ENCODE measurements at regions not wholly inside any gene's neighbourhood (a gene's known extent, or its start where the extent isn't known, plus 50 kb on each side); places are given as distances from the start of the nearest gene placed in this dataset.

DNA sequence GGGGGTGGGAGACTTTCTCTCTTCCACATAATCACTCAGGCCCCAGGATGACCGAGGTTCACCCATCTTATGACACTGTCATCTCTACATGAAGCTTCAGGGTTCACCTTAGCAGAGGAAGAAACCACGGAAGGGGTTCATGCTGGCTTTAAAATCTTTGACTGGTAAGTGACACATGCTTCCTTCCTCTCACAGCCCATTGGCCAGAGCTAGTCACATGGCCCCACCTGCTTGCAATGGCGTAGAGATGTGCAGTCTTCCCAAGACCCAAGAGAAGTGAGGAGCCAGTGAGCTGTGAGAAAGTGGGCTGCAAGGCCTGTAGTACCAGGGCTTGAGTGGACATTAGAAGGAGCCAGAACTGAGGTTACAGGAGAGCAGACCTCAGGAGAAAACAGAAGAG is 180.3 kb downstream of the AXIN2 start:
- H3K4me3 ChIP-seq (ENCODE audit: low read depth, low read length): no peak overlapping the region
- no peak for DNase-seq (ENCODE audit: low read depth)
- TF ChIP-seq MYC (IDR thresholded peaks at IDR 0.05; ENCODE audit: low read depth, low read length): no peak
- TF ChIP-seq, protein P1, sequence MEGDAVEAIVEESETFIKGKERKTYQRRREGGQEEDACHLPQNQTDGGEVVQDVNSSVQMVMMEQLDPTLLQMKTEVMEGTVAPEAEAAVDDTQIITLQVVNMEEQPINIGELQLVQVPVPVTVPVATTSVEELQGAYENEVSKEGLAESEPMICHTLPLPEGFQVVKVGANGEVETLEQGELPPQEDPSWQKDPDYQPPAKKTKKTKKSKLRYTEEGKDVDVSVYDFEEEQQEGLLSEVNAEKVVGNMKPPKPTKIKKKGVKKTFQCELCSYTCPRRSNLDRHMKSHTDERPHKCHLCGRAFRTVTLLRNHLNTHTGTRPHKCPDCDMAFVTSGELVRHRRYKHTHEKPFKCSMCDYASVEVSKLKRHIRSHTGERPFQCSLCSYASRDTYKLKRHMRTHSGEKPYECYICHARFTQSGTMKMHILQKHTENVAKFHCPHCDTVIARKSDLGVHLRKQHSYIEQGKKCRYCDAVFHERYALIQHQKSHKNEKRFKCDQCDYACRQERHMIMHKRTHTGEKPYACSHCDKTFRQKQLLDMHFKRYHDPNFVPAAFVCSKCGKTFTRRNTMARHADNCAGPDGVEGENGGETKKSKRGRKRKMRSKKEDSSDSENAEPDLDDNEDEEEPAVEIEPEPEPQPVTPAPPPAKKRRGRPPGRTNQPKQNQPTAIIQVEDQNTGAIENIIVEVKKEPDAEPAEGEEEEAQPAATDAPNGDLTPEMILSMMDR (IDR thresholded peaks at IDR 0.05; ENCODE audit: low read depth, low read length): no peak
- TF ChIP-seq POLR2A (IDR thresholded peaks at IDR 0.05; ENCODE audit: extremely low read depth, insufficient read length): no peak
- TF ChIP-seq, protein P2, sequence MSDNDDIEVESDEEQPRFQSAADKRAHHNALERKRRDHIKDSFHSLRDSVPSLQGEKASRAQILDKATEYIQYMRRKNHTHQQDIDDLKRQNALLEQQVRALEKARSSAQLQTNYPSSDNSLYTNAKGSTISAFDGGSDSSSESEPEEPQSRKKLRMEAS (IDR thresholded peaks at IDR 0.05; ENCODE audit: low read depth, low read length): no peak

DNA sequence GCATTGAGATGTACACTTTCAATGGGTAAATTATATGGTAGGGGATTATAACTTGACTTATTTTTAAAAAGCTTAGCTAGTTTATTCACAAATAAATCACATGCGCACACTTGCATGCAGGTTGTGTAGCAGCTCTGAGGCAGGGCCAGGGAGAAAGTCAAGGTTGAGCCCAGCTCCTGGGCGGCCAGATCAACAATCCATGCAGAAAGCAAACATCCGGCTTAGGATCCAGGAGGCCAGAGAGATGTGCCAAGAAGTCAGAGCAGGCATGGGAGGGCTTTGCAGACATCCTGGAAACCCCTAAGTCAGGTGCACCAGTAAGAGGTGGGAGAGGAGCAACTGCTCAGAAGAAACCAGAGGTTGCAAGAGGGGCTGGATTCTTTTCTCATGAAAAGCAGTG is 186.5 kb downstream of the AXIN2 start:
- no peak overlapping the region for H3K4me3 ChIP-seq (ENCODE audit: low read depth, low read length)
- TF ChIP-seq, protein P2 (IDR thresholded peaks at IDR 0.05; ENCODE audit: low read depth, low read length): no peak
- TF ChIP-seq POLR2A (IDR thresholded peaks at IDR 0.05; ENCODE audit: extremely low read depth, insufficient read length): no peak
- TF ChIP-seq, protein P1 (IDR thresholded peaks at IDR 0.05; ENCODE audit: low read depth, low read length): no peak
- DNase-seq (ENCODE audit: low read depth): no peak

DNA sequence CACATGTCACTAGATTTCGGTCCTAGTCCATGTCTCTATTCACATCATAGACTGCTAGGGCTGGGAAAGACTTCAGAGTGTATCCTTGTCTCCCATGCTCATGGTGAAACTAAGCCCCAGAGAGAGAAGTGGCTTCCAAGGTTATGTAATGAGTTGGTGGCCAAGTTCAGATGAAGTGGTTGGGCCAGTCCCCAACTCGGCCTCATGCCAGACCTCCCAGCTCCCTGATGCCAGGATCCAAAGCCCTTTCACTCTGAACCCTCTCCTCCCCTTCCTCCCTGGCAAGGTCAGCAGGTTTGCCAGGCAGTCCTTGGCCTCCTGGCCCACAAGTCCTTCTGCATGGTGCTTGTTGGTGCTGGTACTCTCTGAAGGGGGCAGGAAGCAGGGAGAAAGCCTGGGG is 189.7 kb downstream of the AXIN2 start:
- TF ChIP-seq, protein P1 (IDR thresholded peaks at IDR 0.05; ENCODE audit: low read depth, low read length): no peak
- no peak for TF ChIP-seq POLR2A (IDR thresholded peaks at IDR 0.05; ENCODE audit: extremely low read depth, insufficient read length)
- TF ChIP-seq, protein P2 (IDR thresholded peaks at IDR 0.05; ENCODE audit: low read depth, low read length): no peak
- no peak for TF ChIP-seq MYC (IDR thresholded peaks at IDR 0.05; ENCODE audit: low read depth, low read length)
- DNase-seq (ENCODE audit: low read depth): no peak
- no peak overlapping the region for H3K4me3 ChIP-seq (ENCODE audit: low read depth, low read length)

DNA sequence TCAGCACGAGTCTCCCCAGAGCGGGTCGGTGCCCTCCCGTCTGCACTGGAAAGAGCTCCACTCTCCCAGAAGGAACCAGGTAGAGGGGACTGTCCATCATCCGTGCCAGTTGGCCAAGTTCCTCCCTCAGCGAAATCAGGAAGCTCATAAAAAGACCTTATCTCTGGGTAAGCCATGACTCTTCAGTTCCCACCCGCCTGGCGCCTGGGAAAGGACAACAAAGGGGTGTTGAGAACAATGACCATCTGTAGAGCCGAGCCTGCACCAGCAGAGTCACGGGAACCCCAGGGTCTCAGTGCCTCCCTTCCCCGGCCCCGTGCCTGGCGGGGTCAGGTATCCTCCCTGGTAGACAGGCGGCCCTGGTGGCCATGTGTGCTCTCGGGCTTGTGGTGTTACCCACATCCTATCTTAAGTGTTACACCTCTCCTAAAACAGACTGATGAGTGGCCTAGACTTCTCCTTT is 190.7 kb downstream of the AXIN2 start:
- DNase-seq (ENCODE audit: low read depth): peak; percentile 47
- TF ChIP-seq POLR2A (IDR thresholded peaks at IDR 0.05; ENCODE audit: extremely low read depth, insufficient read length) (no peak), MYC (IDR thresholded peaks at IDR 0.05; ENCODE audit: low read depth, low read length) (no peak)
- TF ChIP-seq, protein P1 (IDR thresholded peaks at IDR 0.05; ENCODE audit: low read depth, low read length): no peak
- TF ChIP-seq, protein P2 (IDR thresholded peaks at IDR 0.05; ENCODE audit: low read depth, low read length): no peak
- H3K4me3 ChIP-seq (ENCODE audit: low read depth, low read length): no peak overlapping the region

DNA sequence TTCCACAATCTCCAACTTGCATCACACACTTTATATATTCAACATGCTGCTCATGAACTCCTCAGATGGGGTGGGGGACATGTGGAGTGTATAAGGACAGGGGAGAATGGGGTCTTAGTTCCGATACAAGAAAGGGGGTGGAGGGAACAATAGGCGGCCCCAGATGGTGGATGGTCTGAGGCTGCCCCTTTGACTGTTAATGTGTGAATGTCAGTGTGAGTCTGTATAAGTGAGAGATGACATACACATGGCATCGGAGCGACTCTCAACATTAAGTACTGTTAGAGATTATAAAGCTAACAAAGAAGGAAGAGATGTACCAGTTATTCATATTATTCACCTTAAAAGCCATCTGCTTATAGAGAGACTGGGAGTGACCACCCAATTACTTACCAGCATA is 193.1 kb downstream of the AXIN2 start:
- DNase-seq (ENCODE audit: low read depth): no peak
- no peak for TF ChIP-seq MYC (IDR thresholded peaks at IDR 0.05; ENCODE audit: low read depth, low read length)
- no peak for TF ChIP-seq POLR2A (IDR thresholded peaks at IDR 0.05; ENCODE audit: extremely low read depth, insufficient read length)
- TF ChIP-seq, protein P2 (IDR thresholded peaks at IDR 0.05; ENCODE audit: low read depth, low read length): no peak
- TF ChIP-seq, protein P1 (IDR thresholded peaks at IDR 0.05; ENCODE audit: low read depth, low read length): no peak
- no peak overlapping the region for H3K4me3 ChIP-seq (ENCODE audit: low read depth, low read length)

All from NB4 (cell line).